Thyroid gland (tissue), 4 donors: ENCODE measurements at regions not wholly inside any gene's neighbourhood (a gene's known extent, or its start where the extent isn't known, plus 50 kb on each side); places are given as distances from the start of the nearest gene placed in this dataset.

Experiments used
- DNase-seq, 2 donors: peaks; one replicate each; pipeline ENCODE4 v3.0.0-alpha.2; 2019
- H3K27ac ChIP-seq, 3 donors: fragments of 200-600 bp; sonication (generic); 1 replicate in 2 of 3; 2 replicates in 1 of 3; pipeline ENCODE4 v1.5.1; 2016 to 2019; ENCODE audit warnings: mild to moderate bottlenecking in 1 of 3, moderate library complexity in 1 of 3
- H3K27me3 ChIP-seq: fragments of 200-600 bp; sonication (generic); one replicate; pipeline ENCODE4 v1.5.1; 2019
- H3K36me3 ChIP-seq, 2 donors: fragments of 200-600 bp; sonication (generic); one replicate each; pipeline ENCODE4 v1.5.1; 2016 to 2019
- H3K4me1 ChIP-seq, 2 donors: fragments of 200-600 bp; sonication (generic); one replicate each; pipeline ENCODE4 v1.5.1; 2017 to 2019
- H3K4me3 ChIP-seq, 3 donors: fragments of 200-600 bp; sonication (generic); replicated peaks in 1 of 3; 1 replicate in 2 of 3; 2 replicates in 1 of 3; pipeline ENCODE4 v1.5.1; 2016; ENCODE audit warnings: mild to moderate bottlenecking in 1 of 3
- H3K9me3 ChIP-seq: fragments of 200-600 bp; sonication (generic); one replicate; pipeline ENCODE4 v1.5.1; 2017
- POLR2A ChIP-seq, 2 donors: fragments of 450-650 bp; IDR thresholded peaks; one replicate each; pipeline ENCODE4 v1.6.1; 2017; ENCODE audit warnings: antibody characterized with exemption in 2 of 2, mild to moderate bottlenecking in 2 of 2, moderate library complexity in 1 of 2
- WGBS, 2 donors: methylation state at CpG; one replicate each; pipeline ENCODE4 v1.1.5; 2017; 5-methylcytosine and 5-hydroxymethylcytosine counted together
- intact Hi-C: fragments of 100-400 bp; cut with DNase I; formaldehyde crosslinking; loops from one replicate; pipeline ENCODE4 v1.15.1; 2023
- TF ChIP-seq, protein P1 (sequence below), 6 experiments: fragments of 200-600 bp in 3 of 6; fragments of 450-650 bp in 3 of 6; sonication (generic) in 3 of 6; IDR thresholded peaks; one replicate each; pipeline ENCODE4 v1.5.1; 2016 to 2019; ENCODE audit warnings: antibody characterized with exemption in 6 of 6, mild to moderate bottlenecking in 2 of 6, inconsistent platforms in 1 of 6, moderate library complexity in 1 of 6

DNA sequence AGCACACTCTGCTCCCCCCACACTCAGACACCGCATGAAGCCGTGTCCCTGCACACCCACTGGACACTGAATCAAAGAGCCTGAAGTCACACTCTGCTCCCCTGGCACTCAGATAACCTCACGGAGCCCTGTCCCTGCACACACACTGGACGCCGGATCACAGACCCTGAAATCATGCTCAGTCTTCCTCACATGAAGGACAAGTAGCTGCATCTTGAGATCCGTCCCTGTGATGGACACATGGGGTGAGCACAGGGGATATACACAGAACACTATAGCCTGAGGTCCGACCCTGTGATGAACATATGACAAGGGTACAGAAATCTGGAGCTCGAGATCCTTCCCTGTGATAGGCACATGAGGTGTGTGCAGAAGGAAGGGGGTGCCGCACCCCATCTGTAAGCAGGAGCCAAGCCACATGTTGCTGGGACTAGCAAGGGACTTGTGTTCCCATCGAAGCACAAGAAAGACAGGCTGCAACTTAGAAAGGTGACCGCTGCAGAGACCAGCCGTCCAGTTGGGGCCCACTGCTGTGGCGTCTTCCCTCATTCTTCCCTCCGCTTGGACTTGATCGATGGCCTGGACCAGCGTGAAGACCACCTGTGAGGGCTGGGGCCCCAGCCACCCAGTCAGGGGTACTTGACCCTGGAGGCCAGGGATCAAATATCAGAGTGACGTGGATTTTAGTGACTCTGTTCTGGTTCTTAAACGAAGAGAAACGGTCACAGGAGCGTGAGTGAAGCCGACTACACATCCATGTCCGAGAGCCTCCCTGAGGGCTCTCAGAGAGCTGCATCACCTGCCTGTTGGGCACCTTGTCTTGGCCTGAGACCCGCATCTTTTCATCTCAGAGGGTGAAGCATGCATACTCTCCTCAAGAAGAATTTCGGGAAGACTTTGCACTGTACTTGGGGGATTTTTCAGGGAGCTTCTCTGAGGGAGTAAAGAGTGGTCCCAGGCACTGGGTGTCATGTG lies 391.7 kb upstream of the SALL3 start:
- intact Hi-C loops = no loop called here
- no peaks in the 10 kb centered on the region for H3K9me3 ChIP-seq
- no peaks in the 10 kb centered on the region for H3K27me3 ChIP-seq
- no peak overlapping the region for H3K27ac ChIP-seq
- no peak overlapping the region for H3K4me3 ChIP-seq
- H3K4me1 ChIP-seq = no peaks in the 10 kb centered on the region
- peak; percentile 62 to 65 for DNase-seq
- 65 to 68% methylated on average over 24 of the region's 24 CpGs for WGBS, 2 donors
- no peaks in the 10 kb centered on the region for H3K36me3 ChIP-seq
- TF ChIP-seq, protein P1, sequence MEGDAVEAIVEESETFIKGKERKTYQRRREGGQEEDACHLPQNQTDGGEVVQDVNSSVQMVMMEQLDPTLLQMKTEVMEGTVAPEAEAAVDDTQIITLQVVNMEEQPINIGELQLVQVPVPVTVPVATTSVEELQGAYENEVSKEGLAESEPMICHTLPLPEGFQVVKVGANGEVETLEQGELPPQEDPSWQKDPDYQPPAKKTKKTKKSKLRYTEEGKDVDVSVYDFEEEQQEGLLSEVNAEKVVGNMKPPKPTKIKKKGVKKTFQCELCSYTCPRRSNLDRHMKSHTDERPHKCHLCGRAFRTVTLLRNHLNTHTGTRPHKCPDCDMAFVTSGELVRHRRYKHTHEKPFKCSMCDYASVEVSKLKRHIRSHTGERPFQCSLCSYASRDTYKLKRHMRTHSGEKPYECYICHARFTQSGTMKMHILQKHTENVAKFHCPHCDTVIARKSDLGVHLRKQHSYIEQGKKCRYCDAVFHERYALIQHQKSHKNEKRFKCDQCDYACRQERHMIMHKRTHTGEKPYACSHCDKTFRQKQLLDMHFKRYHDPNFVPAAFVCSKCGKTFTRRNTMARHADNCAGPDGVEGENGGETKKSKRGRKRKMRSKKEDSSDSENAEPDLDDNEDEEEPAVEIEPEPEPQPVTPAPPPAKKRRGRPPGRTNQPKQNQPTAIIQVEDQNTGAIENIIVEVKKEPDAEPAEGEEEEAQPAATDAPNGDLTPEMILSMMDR (IDR thresholded peaks at IDR 0.05) = no peak

DNA sequence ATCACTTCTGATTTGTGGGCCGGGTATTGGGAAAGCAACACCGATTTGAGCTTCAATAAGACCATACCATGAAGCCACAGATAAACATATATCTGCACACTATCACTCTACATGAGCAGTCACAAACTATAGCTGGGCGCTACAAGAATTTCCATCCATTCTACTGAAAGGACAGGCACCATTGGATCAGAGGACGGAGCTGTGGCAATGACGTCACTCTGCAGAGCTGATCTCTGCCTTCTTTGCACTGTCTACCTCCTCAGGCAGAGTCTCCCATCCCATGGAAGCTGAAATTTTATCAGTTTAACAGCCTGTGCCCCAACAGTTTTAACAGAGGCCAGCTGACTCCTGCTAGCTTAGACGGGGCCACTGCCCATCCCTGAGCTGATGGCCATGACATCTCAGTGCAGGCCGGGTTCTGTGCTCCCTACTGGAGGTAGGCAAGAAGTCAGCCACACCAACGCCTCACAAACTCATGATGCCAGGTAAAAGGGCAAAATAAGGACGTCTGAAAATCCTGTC lies 389.6 kb upstream of the SALL3 start:
- Histone ChIP-seq H3K4me1 (no peaks in the 10 kb centered on the region), H3K27ac (no peak overlapping the region), H3K36me3 (no peaks in the 10 kb centered on the region), H3K9me3 (no peaks in the 10 kb centered on the region), H3K4me3 (no peak overlapping the region), H3K27me3 (no peaks in the 10 kb centered on the region)
- no peak for DNase-seq
- intact Hi-C loops = no loop called here
- WGBS, 2 donors = 84 to 86% methylated on average over 8 to 9 of the region's 9 CpGs
- TF ChIP-seq, protein P1 (IDR thresholded peaks at IDR 0.05) = no peak
- no peak for TF ChIP-seq POLR2A (IDR thresholded peaks at IDR 0.05)

DNA sequence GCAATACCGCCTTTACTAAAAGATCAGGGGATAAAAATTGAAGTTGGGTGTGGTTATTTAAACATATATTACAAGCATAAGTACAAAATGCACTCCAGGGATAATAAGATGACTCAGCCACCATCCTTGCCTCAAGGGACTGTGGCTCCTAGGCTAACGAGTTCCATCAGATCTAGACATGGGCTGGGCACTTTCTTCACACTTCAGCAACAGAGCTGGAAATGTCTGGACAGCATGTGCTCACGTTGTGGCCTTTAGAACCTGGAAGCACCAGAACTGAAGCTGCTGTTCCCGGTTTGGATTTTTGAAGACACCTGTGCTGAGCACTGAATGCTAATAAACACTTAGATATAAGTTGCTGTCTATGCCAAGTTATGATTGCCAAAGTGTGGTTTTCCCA lies 384.2 kb upstream of the SALL3 start:
- Histone ChIP-seq H3K27ac (no peak overlapping the region), H3K27me3 (no peaks in the 10 kb centered on the region), H3K9me3 (no peaks in the 10 kb centered on the region), H3K36me3 (no peaks in the 10 kb centered on the region), H3K4me3 (no peak overlapping the region), H3K4me1 (no peaks in the 10 kb centered on the region)
- WGBS, 2 donors = 80 to 86% methylated on average over 4 of the region's 4 CpGs
- TF ChIP-seq, protein P1 (IDR thresholded peaks at IDR 0.05) = no peak
- no peak for TF ChIP-seq POLR2A (IDR thresholded peaks at IDR 0.05)
- intact Hi-C loops = no loop called here
- no peak for DNase-seq

DNA sequence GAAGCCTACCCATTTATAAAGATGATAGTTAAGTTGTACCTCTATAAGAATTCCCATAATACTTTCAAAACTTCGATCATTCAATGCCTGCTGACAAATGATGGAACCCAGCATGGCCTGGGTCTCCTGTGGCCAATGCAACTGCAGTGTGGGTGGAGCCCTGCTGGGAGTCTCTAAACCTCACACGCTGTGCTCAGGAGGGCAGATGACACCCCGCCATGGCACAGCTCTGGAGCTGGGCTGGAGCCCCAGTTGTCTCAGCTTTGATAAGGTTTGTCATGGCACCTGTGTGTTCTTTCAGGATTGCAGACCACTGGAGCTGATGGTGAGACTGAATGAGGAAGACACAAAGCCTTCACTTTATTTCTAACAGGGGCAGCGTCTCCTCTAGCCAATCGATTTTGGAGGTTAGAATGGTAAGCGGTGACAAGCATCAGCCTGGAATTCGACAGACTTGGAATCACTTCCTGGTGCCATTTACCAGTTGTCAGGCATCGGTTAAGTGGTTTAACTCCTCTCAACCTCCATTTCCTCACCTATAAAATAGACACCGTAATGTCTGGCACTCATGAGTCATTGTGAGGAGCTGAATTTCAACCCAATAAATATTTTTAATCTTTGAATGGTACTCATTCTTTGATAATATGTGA lies 383.6 kb upstream of the SALL3 start:
- no peaks in the 10 kb centered on the region for H3K9me3 ChIP-seq
- no peak overlapping the region for H3K4me3 ChIP-seq
- no peak for DNase-seq
- no peaks in the 10 kb centered on the region for H3K4me1 ChIP-seq
- intact Hi-C loops = no loop called here
- 83 to 84% methylated on average over 9 of the region's 9 CpGs for WGBS, 2 donors
- TF ChIP-seq POLR2A (IDR thresholded peaks at IDR 0.05) = no peak
- TF ChIP-seq, protein P1 (IDR thresholded peaks at IDR 0.05) = no peak
- H3K27ac ChIP-seq = no peak overlapping the region
- H3K27me3 ChIP-seq = no peaks in the 10 kb centered on the region
- no peaks in the 10 kb centered on the region for H3K36me3 ChIP-seq
